WI38 (cell line): ENCODE measurements at regions not wholly inside any gene's neighbourhood (a gene's known extent, or its start where the extent isn't known, plus 50 kb on each side); places are given as distances from the start of the nearest gene placed in this dataset.

Experiments
- H3K4me3 ChIP-seq: 2 replicates; pipeline ENCODE4 v1.5.1; 2011; ENCODE audit warnings: low read depth, mild to moderate bottlenecking, control low read depth, low read length
- CTCF ChIP-seq: IDR thresholded peaks from 2 replicates; pipeline ENCODE4 v1.5.1; 2012; ENCODE audit warnings: low read depth, mild to moderate bottlenecking, control low read depth, low read length

- no peak overlapping the region for H3K4me3 ChIP-seq
- TF ChIP-seq CTCF, result no peak
Measured at GRCh38 chr2:153165021-153165420, 313.5 kb downstream of the RPRM start.

GRCh38 chr2:153163055-153163454, 315.5 kb downstream of the RPRM start:
- H3K4me3 ChIP-seq, result no peak overlapping the region
- no peak for TF ChIP-seq CTCF

- no peak for TF ChIP-seq CTCF
- no peak overlapping the region for H3K4me3 ChIP-seq
Measured at GRCh38 chr2:153156743-153157142, 321.8 kb downstream of the RPRM start.

DNA sequence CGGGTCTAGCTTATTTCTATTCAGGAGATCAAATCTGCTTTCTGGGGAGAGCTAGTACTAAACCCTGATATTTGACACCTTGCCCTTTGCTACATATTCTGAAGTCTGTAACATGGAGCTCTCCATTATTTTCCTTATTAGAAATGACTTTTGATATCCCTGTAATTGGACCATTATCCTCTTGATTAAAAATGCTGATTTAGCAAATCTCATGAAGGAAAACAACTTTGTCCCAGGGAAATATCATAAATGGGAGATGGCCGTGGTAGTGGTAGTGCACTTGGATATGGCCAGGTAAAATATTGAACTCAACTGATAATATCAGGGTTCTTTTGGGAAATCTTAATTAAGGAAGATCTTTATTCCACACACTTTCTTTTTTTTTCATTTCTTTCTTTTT, 326.5 kb downstream of the RPRM start:
- TF ChIP-seq CTCF, result no peak
- no peak overlapping the region for H3K4me3 ChIP-seq

DNA sequence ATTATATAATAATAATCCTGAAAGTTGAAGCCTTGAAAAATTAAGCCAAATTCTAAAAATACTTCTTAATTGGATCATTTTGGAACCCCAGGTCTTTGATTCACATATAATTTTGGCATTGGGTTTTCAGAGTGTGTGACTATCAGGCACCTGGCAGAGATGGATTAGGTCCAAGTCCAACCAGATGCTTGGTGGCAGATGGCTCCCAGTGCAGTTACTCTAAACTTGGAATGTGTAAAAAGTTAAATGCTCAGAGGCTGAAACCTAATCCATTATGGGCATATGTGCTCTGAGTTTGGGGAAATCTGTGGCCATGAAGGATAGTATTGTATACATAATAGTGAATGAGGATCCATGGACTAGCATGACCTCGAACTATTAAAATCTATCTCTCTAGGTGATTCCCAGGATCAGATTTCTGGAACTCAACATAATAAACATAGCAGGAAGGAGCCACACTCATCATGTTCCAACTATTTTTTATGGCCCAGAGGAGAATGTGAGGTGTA, 333.0 kb downstream of the RPRM start:
- no peak overlapping the region for H3K4me3 ChIP-seq
- TF ChIP-seq CTCF, result no peak

- no peak for TF ChIP-seq CTCF
- no peak overlapping the region for H3K4me3 ChIP-seq
Measured at GRCh38 chr2:153143540-153143939, 335.0 kb downstream of the RPRM start.

DNA sequence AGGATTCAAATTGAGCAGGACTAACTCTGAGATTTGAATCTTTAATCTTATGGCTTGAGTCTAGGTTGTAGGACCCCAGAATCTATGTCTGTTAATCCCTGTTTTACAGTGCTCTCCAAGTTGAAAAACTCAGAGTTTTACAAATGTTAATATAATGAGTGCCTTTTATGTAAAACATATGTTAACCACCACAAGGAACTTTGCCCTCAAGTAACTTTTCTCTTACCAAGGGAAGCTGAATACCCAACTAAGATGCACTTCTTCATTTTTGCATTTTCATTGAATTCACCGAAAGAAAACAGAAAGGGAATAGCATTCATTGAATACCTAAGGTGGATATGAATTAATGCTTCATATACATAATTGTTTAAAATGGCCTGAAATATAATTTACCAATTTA, 338.1 kb downstream of the RPRM start:
- TF ChIP-seq CTCF, result no peak
- no peak overlapping the region for H3K4me3 ChIP-seq
